ENCODE measurements at regions not wholly inside any gene's neighbourhood (a gene's known extent, or its start where the extent isn't known, plus 50 kb on each side); places are given as distances from the start of the nearest gene placed in this dataset.

GRCh38 chr16:5640883-5641282, 543.3 kb upstream of the EEF2KMT start:
- WGBS, 3 donors: 96 to 100% (median 100%) methylated on average over 1 of the region's 1 CpG

GRCh38 chr16:5639531-5639930, 541.9 kb upstream of the EEF2KMT start:
- Histone ChIP-seq H3K27ac (ENCODE audit: low read depth in 1 of 3, low read length in 2 of 3) (no peak overlapping the region), H3K36me3 (ENCODE audit: control insufficient read depth in 3 of 3, insufficient read depth in 2 of 3, low read depth in 1 of 3, low read length in 3 of 3) (no peaks in the 10 kb centered on the region), H3K9me3 (ENCODE audit: control insufficient read depth in 2 of 2, insufficient read depth in 1 of 2, low read depth in 1 of 2, low read length in 1 of 2) (no peaks in the 10 kb centered on the region), H3K4me1 (ENCODE audit: control insufficient read depth in 3 of 3, insufficient read depth in 2 of 3, low read depth in 1 of 3, low read length in 2 of 3) (no peaks in the 10 kb centered on the region), H3K27me3 (ENCODE audit: control insufficient read depth in 3 of 3, insufficient read depth in 3 of 3, low read length in 3 of 3) (no peaks in the 10 kb centered on the region), H3K4me3 (ENCODE audit: low read depth in 1 of 3, low read length in 3 of 3) (no peak overlapping the region)
- no peak for DNase-seq
- FAIRE-seq: no peak
- 67 to 74% (median 67%) methylated on average over 3 of the region's 3 CpGs for WGBS, 3 donors

More at GRCh38 chr16:5640883-5641282, 543.3 kb upstream of the EEF2KMT start:
- no peak overlapping the region for H3K4me3 ChIP-seq (ENCODE audit: low read depth in 1 of 3, low read length in 3 of 3)
- no peak overlapping the region for H3K27ac ChIP-seq (ENCODE audit: low read depth in 1 of 3, low read length in 2 of 3)
- FAIRE-seq: no peak
- no peaks in the 10 kb centered on the region for H3K9me3 ChIP-seq (ENCODE audit: control insufficient read depth in 2 of 2, insufficient read depth in 1 of 2, low read depth in 1 of 2, low read length in 1 of 2)
- no peaks in the 10 kb centered on the region for H3K36me3 ChIP-seq (ENCODE audit: control insufficient read depth in 3 of 3, insufficient read depth in 2 of 3, low read depth in 1 of 3, low read length in 3 of 3)
- DNase-seq: no peak
- no peaks in the 10 kb centered on the region for H3K4me1 ChIP-seq (ENCODE audit: control insufficient read depth in 3 of 3, insufficient read depth in 2 of 3, low read depth in 1 of 3, low read length in 2 of 3)
- no peaks in the 10 kb centered on the region for H3K27me3 ChIP-seq (ENCODE audit: control insufficient read depth in 3 of 3, insufficient read depth in 3 of 3, low read length in 3 of 3)

- WGBS, 3 donors: 67 to 73% (median 70%) methylated on average over 2 of the region's 2 CpGs
- H3K9me3 ChIP-seq (ENCODE audit: control insufficient read depth in 2 of 2, insufficient read depth in 1 of 2, low read depth in 1 of 2, low read length in 1 of 2): no peaks in the 10 kb centered on the region
- no peak overlapping the region for H3K27ac ChIP-seq (ENCODE audit: low read depth in 1 of 3, low read length in 2 of 3)
- H3K36me3 ChIP-seq (ENCODE audit: control insufficient read depth in 3 of 3, insufficient read depth in 2 of 3, low read depth in 1 of 3, low read length in 3 of 3): no peaks in the 10 kb centered on the region
- H3K4me3 ChIP-seq (ENCODE audit: low read depth in 1 of 3, low read length in 3 of 3): no peak overlapping the region
- H3K27me3 ChIP-seq (ENCODE audit: control insufficient read depth in 3 of 3, insufficient read depth in 3 of 3, low read length in 3 of 3): no peaks in the 10 kb centered on the region
- no peak for DNase-seq
- H3K4me1 ChIP-seq (ENCODE audit: control insufficient read depth in 3 of 3, insufficient read depth in 2 of 3, low read depth in 1 of 3, low read length in 2 of 3): no peaks in the 10 kb centered on the region
- FAIRE-seq: no peak
These were observed 537.7 kb upstream of the EEF2KMT start for GRCh38 chr16:5635331-5635730.

- Histone ChIP-seq H3K9me3 (ENCODE audit: control insufficient read depth in 2 of 2, insufficient read depth in 1 of 2, low read depth in 1 of 2, low read length in 1 of 2) (no peaks in the 10 kb centered on the region), H3K36me3 (ENCODE audit: control insufficient read depth in 3 of 3, insufficient read depth in 2 of 3, low read depth in 1 of 3, low read length in 3 of 3) (no peaks in the 10 kb centered on the region), H3K4me1 (ENCODE audit: control insufficient read depth in 3 of 3, insufficient read depth in 2 of 3, low read depth in 1 of 3, low read length in 2 of 3) (no peaks in the 10 kb centered on the region), H3K27me3 (ENCODE audit: control insufficient read depth in 3 of 3, insufficient read depth in 3 of 3, low read length in 3 of 3) (no peaks in the 10 kb centered on the region), H3K27ac (ENCODE audit: low read depth in 1 of 3, low read length in 2 of 3) (no peak overlapping the region), H3K4me3 (ENCODE audit: low read depth in 1 of 3, low read length in 3 of 3) (no peak overlapping the region)
- no peak for DNase-seq
- FAIRE-seq: no peak
- WGBS, 3 donors: 32 to 58% (median 40%) methylated on average over 2 of the region's 2 CpGs
These were observed 537.1 kb upstream of the EEF2KMT start for GRCh38 chr16:5634666-5635180.

GRCh38 chr16:5633845-5634440, 536.3 kb upstream of the EEF2KMT start:
- WGBS, 3 donors: 31 to 36% (median 33%) methylated on average over 5 of the region's 5 CpGs
- FAIRE-seq (no peak), DNase-seq (peak; percentile 14 to 18)
- Histone ChIP-seq H3K27me3 (ENCODE audit: control insufficient read depth in 3 of 3, insufficient read depth in 3 of 3, low read length in 3 of 3) (no peaks in the 10 kb centered on the region), H3K9me3 (ENCODE audit: control insufficient read depth in 2 of 2, insufficient read depth in 1 of 2, low read depth in 1 of 2, low read length in 1 of 2) (no peaks in the 10 kb centered on the region), H3K4me3 (ENCODE audit: low read depth in 1 of 3, low read length in 3 of 3) (no peak overlapping the region), H3K36me3 (ENCODE audit: control insufficient read depth in 3 of 3, insufficient read depth in 2 of 3, low read depth in 1 of 3, low read length in 3 of 3) (no peaks in the 10 kb centered on the region), H3K4me1 (ENCODE audit: control insufficient read depth in 3 of 3, insufficient read depth in 2 of 3, low read depth in 1 of 3, low read length in 2 of 3) (no peaks in the 10 kb centered on the region), H3K27ac (ENCODE audit: low read depth in 1 of 3, low read length in 2 of 3) (no peak overlapping the region)

- FAIRE-seq (no peak), DNase-seq (no peak)
- Histone ChIP-seq H3K9me3 (ENCODE audit: control insufficient read depth in 2 of 2, insufficient read depth in 1 of 2, low read depth in 1 of 2, low read length in 1 of 2) (no peaks in the 10 kb centered on the region), H3K4me1 (ENCODE audit: control insufficient read depth in 3 of 3, insufficient read depth in 2 of 3, low read depth in 1 of 3, low read length in 2 of 3) (no peaks in the 10 kb centered on the region), H3K27ac (ENCODE audit: low read depth in 1 of 3, low read length in 2 of 3) (no peak overlapping the region), H3K4me3 (ENCODE audit: low read depth in 1 of 3, low read length in 3 of 3) (no peak overlapping the region), H3K36me3 (ENCODE audit: control insufficient read depth in 3 of 3, insufficient read depth in 2 of 3, low read depth in 1 of 3, low read length in 3 of 3) (no peaks in the 10 kb centered on the region), H3K27me3 (ENCODE audit: control insufficient read depth in 3 of 3, insufficient read depth in 3 of 3, low read length in 3 of 3) (peaks cover 0 to 4% (median 0%) of the 10 kb centered on the region in 3 donors)
- WGBS, 3 donors: 56 to 78% (median 77%) methylated on average over 9 of the region's 9 CpGs
These were observed 524.8 kb upstream of the EEF2KMT start for GRCh38 chr16:5622234-5622884.

GRCh38 chr16:5621826-5622225, 524.2 kb upstream of the EEF2KMT start:
- Histone ChIP-seq H3K9me3 (ENCODE audit: control insufficient read depth in 2 of 2, insufficient read depth in 1 of 2, low read depth in 1 of 2, low read length in 1 of 2) (no peaks in the 10 kb centered on the region), H3K27ac (ENCODE audit: low read depth in 1 of 3, low read length in 2 of 3) (no peak overlapping the region), H3K27me3 (ENCODE audit: control insufficient read depth in 3 of 3, insufficient read depth in 3 of 3, low read length in 3 of 3) (peaks cover 0 to 4% (median 0%) of the 10 kb centered on the region in 3 donors), H3K4me1 (ENCODE audit: control insufficient read depth in 3 of 3, insufficient read depth in 2 of 3, low read depth in 1 of 3, low read length in 2 of 3) (no peaks in the 10 kb centered on the region), H3K36me3 (ENCODE audit: control insufficient read depth in 3 of 3, insufficient read depth in 2 of 3, low read depth in 1 of 3, low read length in 3 of 3) (no peaks in the 10 kb centered on the region), H3K4me3 (ENCODE audit: low read depth in 1 of 3, low read length in 3 of 3) (no peak overlapping the region)
- no peak for FAIRE-seq
- DNase-seq: no peak
- 38 to 44% (median 39%) methylated on average over 4 of the region's 4 CpGs for WGBS, 3 donors

- 32 to 62% (median 46%) methylated on average over 8 of the region's 8 CpGs for whole genome bisulfite sequencing, 3 donors
- Histone ChIP-seq H3K36me3 (ENCODE audit: control insufficient read depth in 3 of 3, insufficient read depth in 2 of 3, low read depth in 1 of 3, low read length in 3 of 3) (no peaks in the 10 kb centered on the region), H3K27ac (ENCODE audit: low read depth in 1 of 3, low read length in 2 of 3) (no peak overlapping the region), H3K9me3 (ENCODE audit: control insufficient read depth in 2 of 2, insufficient read depth in 1 of 2, low read depth in 1 of 2, low read length in 1 of 2) (no peaks in the 10 kb centered on the region), H3K4me3 (ENCODE audit: low read depth in 1 of 3, low read length in 3 of 3) (no peak overlapping the region), H3K27me3 (ENCODE audit: control insufficient read depth in 3 of 3, insufficient read depth in 3 of 3, low read length in 3 of 3) (peaks cover 0 to 2% (median 0%) of the 10 kb centered on the region in 3 donors), H3K4me1 (ENCODE audit: control insufficient read depth in 3 of 3, insufficient read depth in 2 of 3, low read depth in 1 of 3, low read length in 2 of 3) (no peaks in the 10 kb centered on the region)
- no peak for DNase-seq
- no peak for FAIRE-seq
These were observed 521.7 kb upstream of the EEF2KMT start for GRCh38 chr16:5619304-5619703.

Measured in small intestine (tissue), 7 donors.